IMR-90 (cell line): ENCODE measurements at regions not wholly inside any gene's neighbourhood (a gene's known extent, or its start where the extent isn't known, plus 50 kb on each side); places are given as distances from the start of the nearest gene placed in this dataset.

Experiments
- CEBPB ChIP-seq: IDR thresholded peaks from 2 replicates; pipeline ENCODE4 v1.6.1; 2012; ENCODE audit warnings: low read depth, low read length, improper control_type of control experiment
- POLR2A ChIP-seq: IDR thresholded peaks from 2 replicates; pipeline ENCODE4 v1.6.1; 2012; ENCODE audit warnings: mild to moderate bottlenecking, low read depth, low read length
- TF ChIP-seq, protein P1 (sequence below): conservative IDR thresholded peaks from 2 replicates; pipeline ENCODE4 v1.5.1; 2012; ENCODE audit warnings: mild to moderate bottlenecking, low read depth, low read length, improper control_type of control experiment
- TF ChIP-seq, protein P2 (sequence below): fragments of 150-350 bp; IDR thresholded peaks from 2 replicates; pipeline ENCODE4 v1.6.1; 2017; ENCODE audit warnings: mild to moderate bottlenecking, antibody characterized with exemption, low read length, low read depth

DNA sequence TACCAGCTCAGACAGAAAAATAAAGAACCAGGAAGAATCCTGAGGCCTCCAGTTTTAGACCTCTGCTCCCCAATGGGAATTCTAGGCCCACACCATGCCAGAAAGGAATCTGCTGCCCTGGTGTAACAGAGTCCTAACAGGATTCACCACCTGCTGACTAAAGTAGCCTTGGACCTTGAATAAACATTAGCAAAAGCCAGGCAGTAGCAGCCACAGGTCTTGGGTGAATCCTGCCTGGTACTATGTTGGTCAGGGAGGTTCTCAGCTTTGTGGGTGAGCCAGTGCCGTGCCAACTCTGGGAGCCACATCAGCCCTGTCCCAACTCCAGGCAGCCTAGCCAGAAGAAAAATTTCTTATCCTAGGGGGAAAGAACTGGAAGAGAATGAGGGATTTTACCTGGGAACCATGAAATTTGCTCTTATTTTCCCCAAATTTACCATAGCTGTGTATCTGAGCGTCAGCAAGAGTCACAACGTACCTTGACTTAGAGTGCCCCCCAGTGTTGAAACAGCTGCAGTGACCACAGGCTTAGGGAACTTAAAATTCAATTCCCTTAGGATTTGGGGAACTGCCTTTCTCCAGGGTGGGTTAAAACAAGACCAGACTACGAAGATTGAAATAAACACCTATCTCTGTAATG is 1895.6 kb upstream of the PRR20A start:
- TF ChIP-seq, protein P1, sequence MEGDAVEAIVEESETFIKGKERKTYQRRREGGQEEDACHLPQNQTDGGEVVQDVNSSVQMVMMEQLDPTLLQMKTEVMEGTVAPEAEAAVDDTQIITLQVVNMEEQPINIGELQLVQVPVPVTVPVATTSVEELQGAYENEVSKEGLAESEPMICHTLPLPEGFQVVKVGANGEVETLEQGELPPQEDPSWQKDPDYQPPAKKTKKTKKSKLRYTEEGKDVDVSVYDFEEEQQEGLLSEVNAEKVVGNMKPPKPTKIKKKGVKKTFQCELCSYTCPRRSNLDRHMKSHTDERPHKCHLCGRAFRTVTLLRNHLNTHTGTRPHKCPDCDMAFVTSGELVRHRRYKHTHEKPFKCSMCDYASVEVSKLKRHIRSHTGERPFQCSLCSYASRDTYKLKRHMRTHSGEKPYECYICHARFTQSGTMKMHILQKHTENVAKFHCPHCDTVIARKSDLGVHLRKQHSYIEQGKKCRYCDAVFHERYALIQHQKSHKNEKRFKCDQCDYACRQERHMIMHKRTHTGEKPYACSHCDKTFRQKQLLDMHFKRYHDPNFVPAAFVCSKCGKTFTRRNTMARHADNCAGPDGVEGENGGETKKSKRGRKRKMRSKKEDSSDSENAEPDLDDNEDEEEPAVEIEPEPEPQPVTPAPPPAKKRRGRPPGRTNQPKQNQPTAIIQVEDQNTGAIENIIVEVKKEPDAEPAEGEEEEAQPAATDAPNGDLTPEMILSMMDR: no peak
- TF ChIP-seq POLR2A (no peak), CEBPB (no peak)
- TF ChIP-seq, protein P2, sequence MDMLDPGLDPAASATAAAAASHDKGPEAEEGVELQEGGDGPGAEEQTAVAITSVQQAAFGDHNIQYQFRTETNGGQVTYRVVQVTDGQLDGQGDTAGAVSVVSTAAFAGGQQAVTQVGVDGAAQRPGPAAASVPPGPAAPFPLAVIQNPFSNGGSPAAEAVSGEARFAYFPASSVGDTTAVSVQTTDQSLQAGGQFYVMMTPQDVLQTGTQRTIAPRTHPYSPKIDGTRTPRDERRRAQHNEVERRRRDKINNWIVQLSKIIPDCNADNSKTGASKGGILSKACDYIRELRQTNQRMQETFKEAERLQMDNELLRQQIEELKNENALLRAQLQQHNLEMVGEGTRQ: no peak
